ENCODE measurements at regions not wholly inside any gene's neighbourhood (a gene's known extent, or its start where the extent isn't known, plus 50 kb on each side); places are given as distances from the start of the nearest gene placed in this dataset.

- H3K79me2 ChIP-seq (ENCODE audit: control insufficient read depth, insufficient read depth, low read length): no peaks in the 10 kb centered on the region
- H4K20me1 ChIP-seq (ENCODE audit: control insufficient read depth, extremely low read depth, insufficient read depth, low read length): no peaks in the 10 kb centered on the region
- TF ChIP-seq EZH2 (IDR thresholded peaks at IDR 0.05; ENCODE audit: low read length, missing control alignments) (no peak), CTCF (conservative IDR thresholded peaks at IDR 0.05 in 1 of 2, IDR thresholded peaks at IDR 0.05 in 1 of 2; ENCODE audit: low read depth in 1 of 2, low read length in 2 of 2) (no peak)
- H3K27ac ChIP-seq (ENCODE audit: insufficient read depth, low read length): no peak overlapping the region
- H3K36me3 ChIP-seq (ENCODE audit: control insufficient read depth, insufficient read depth, low read length): no peaks in the 10 kb centered on the region
- H3K4me2 ChIP-seq (ENCODE audit: extremely low read depth, insufficient read depth, low read length): no peak overlapping the region
- no peaks in the 10 kb centered on the region for H3K4me1 ChIP-seq (ENCODE audit: control insufficient read depth, extremely low read depth, insufficient read depth, low read length)
- no peaks in the 10 kb centered on the region for H3K9me3 ChIP-seq (ENCODE audit: control insufficient read depth, insufficient read depth, low read depth, low read length)
- no peak overlapping the region for H3K4me3 ChIP-seq (replicated peaks in 1 of 4; ENCODE audit: control extremely low read depth in 1 of 4, insufficient read depth in 1 of 4, low read depth in 3 of 4, low read length in 4 of 4)
- no peak overlapping the region for H3K9ac ChIP-seq (ENCODE audit: insufficient read depth, low read length)
- no peak for DNase-seq (ENCODE audit: low read depth in 2 of 2)
- no peaks in the 10 kb centered on the region for H3K27me3 ChIP-seq (ENCODE audit: control insufficient read depth, insufficient read depth, low read length)
- no peak overlapping the region for H2AFZ ChIP-seq (ENCODE audit: low read length)
Observed at GRCh38 chr12:59517522-59517921, 78.3 kb upstream of the SLC16A7 start.

- Histone ChIP-seq H2AFZ (ENCODE audit: low read length) (no peak overlapping the region), H3K36me3 (ENCODE audit: control insufficient read depth, insufficient read depth, low read length) (no peaks in the 10 kb centered on the region), H3K4me3 (replicated peaks in 1 of 4; ENCODE audit: control extremely low read depth in 1 of 4, insufficient read depth in 1 of 4, low read depth in 3 of 4, low read length in 4 of 4) (no peak overlapping the region), H4K20me1 (ENCODE audit: control insufficient read depth, extremely low read depth, insufficient read depth, low read length) (no peaks in the 10 kb centered on the region), H3K4me2 (ENCODE audit: extremely low read depth, insufficient read depth, low read length) (no peak overlapping the region), H3K9me3 (ENCODE audit: control insufficient read depth, insufficient read depth, low read depth, low read length) (no peaks in the 10 kb centered on the region), H3K27me3 (ENCODE audit: control insufficient read depth, insufficient read depth, low read length) (no peaks in the 10 kb centered on the region), H3K27ac (ENCODE audit: insufficient read depth, low read length) (no peak overlapping the region), H3K79me2 (ENCODE audit: control insufficient read depth, insufficient read depth, low read length) (no peaks in the 10 kb centered on the region), H3K9ac (ENCODE audit: insufficient read depth, low read length) (no peak overlapping the region), H3K4me1 (ENCODE audit: control insufficient read depth, extremely low read depth, insufficient read depth, low read length) (no peaks in the 10 kb centered on the region)
- DNase-seq (ENCODE audit: low read depth in 2 of 2): no peak
- TF ChIP-seq CTCF (conservative IDR thresholded peaks at IDR 0.05 in 1 of 2, IDR thresholded peaks at IDR 0.05 in 1 of 2; ENCODE audit: low read depth in 1 of 2, low read length in 2 of 2) (no peak), EZH2 (IDR thresholded peaks at IDR 0.05; ENCODE audit: low read length, missing control alignments) (no peak)
Observed at GRCh38 chr12:59500915-59501314, 94.9 kb upstream of the SLC16A7 start.

- Histone ChIP-seq H3K9ac (ENCODE audit: insufficient read depth, low read length) (no peak overlapping the region), H3K27me3 (ENCODE audit: control insufficient read depth, insufficient read depth, low read length) (no peaks in the 10 kb centered on the region), H3K27ac (ENCODE audit: insufficient read depth, low read length) (no peak overlapping the region), H3K4me1 (ENCODE audit: control insufficient read depth, extremely low read depth, insufficient read depth, low read length) (no peaks in the 10 kb centered on the region), H3K9me3 (ENCODE audit: control insufficient read depth, insufficient read depth, low read depth, low read length) (no peaks in the 10 kb centered on the region), H3K79me2 (ENCODE audit: control insufficient read depth, insufficient read depth, low read length) (no peaks in the 10 kb centered on the region), H3K36me3 (ENCODE audit: control insufficient read depth, insufficient read depth, low read length) (no peaks in the 10 kb centered on the region), H2AFZ (ENCODE audit: low read length) (no peak overlapping the region), H3K4me2 (ENCODE audit: extremely low read depth, insufficient read depth, low read length) (no peak overlapping the region), H4K20me1 (ENCODE audit: control insufficient read depth, extremely low read depth, insufficient read depth, low read length) (no peaks in the 10 kb centered on the region), H3K4me3 (replicated peaks in 1 of 4; ENCODE audit: control extremely low read depth in 1 of 4, insufficient read depth in 1 of 4, low read depth in 3 of 4, low read length in 4 of 4) (no peak overlapping the region)
- TF ChIP-seq EZH2 (IDR thresholded peaks at IDR 0.05; ENCODE audit: low read length, missing control alignments): no peak
- no peak for DNase-seq (ENCODE audit: low read depth in 2 of 2)
Observed at GRCh38 chr12:59500335-59500734, 95.5 kb upstream of the SLC16A7 start.
